Trophoblast cell (in vitro differentiated cells and primary cell): ENCODE measurements at regions not wholly inside any gene's neighbourhood (a gene's known extent, or its start where the extent isn't known, plus 50 kb on each side); places are given as distances from the start of the nearest gene placed in this dataset.

ENCODE experiments used
- DNase-seq, 2 donors: peaks; one replicate each; pipeline ENCODE4 v3.0.0-alpha.2; 2016
- H2AFZ ChIP-seq: 2 replicates; pipeline ENCODE4 v1.6.1; 2013; ENCODE audit warnings: low read length, moderate library complexity, mild to moderate bottlenecking; ENCODE audit not compliant: insufficient read depth, poor library complexity
- H2AK5ac ChIP-seq: 2 replicates; pipeline ENCODE4 v1.6.1; 2013; ENCODE audit warnings: mild to moderate bottlenecking, low read length
- H2BK120ac ChIP-seq: 2 replicates; pipeline ENCODE4 v1.6.1; 2013; ENCODE audit warnings: low read length, mild to moderate bottlenecking, moderate library complexity; ENCODE audit not compliant: insufficient read depth, poor library complexity
- H2BK12ac ChIP-seq: 2 replicates; pipeline ENCODE4 v1.6.1; 2013; ENCODE audit warnings: mild to moderate bottlenecking, low read length, moderate library complexity
- H2BK5ac ChIP-seq: 2 replicates; pipeline ENCODE4 v1.6.1; 2013; ENCODE audit warnings: low read length, low read depth, moderate library complexity, mild to moderate bottlenecking; ENCODE audit not compliant: poor library complexity
- H3K14ac ChIP-seq: 2 replicates; pipeline ENCODE4 v1.6.1; 2013; ENCODE audit warnings: mild to moderate bottlenecking, low read length
- H3K18ac ChIP-seq: 2 replicates; pipeline ENCODE4 v1.6.1; 2013; ENCODE audit warnings: mild to moderate bottlenecking, low read length
- H3K23ac ChIP-seq: 2 replicates; pipeline ENCODE4 v1.6.1; 2013; ENCODE audit warnings: low read length
- H3K27ac ChIP-seq: 2 replicates; pipeline ENCODE4 v1.5.1; 2013; ENCODE audit warnings: low read depth, mild to moderate bottlenecking, inconsistent platforms, low read length, moderate library complexity
- H3K27me3 ChIP-seq: 2 replicates; pipeline ENCODE4 v1.6.1; 2013; ENCODE audit warnings: inconsistent platforms, mild to moderate bottlenecking, low read length, moderate library complexity; ENCODE audit not compliant: insufficient read depth
- H3K36me3 ChIP-seq, 2 experiments: 1 replicate in 1 of 2; 2 replicates in 1 of 2; pipeline ENCODE4 v1.6.1; 2013; ENCODE audit warnings: low read length in 2 of 2, mild to moderate bottlenecking in 2 of 2, moderate library complexity in 1 of 2; ENCODE audit not compliant: insufficient read depth in 2 of 2, control insufficient read depth in 1 of 2
- H3K4ac ChIP-seq: 2 replicates; pipeline ENCODE4 v1.6.1; 2013; ENCODE audit warnings: low read depth, mild to moderate bottlenecking, low read length, moderate library complexity
- H3K4me1 ChIP-seq, 2 experiments: 1 replicate in 1 of 2; 2 replicates in 1 of 2; pipeline ENCODE4 v1.6.1; 2013; ENCODE audit warnings: low read length in 2 of 2, mild to moderate bottlenecking in 2 of 2, moderate library complexity in 1 of 2; ENCODE audit not compliant: insufficient read depth in 2 of 2, control insufficient read depth in 1 of 2
- H3K4me2 ChIP-seq: 2 replicates; pipeline ENCODE4 v1.6.1; 2013; ENCODE audit warnings: inconsistent platforms, mild to moderate bottlenecking, low read length, moderate library complexity
- H3K4me3 ChIP-seq: 2 replicates; pipeline ENCODE4 v1.5.1; 2013; ENCODE audit warnings: mild to moderate bottlenecking, low read depth, low read length, inconsistent platforms
- H3K79me1 ChIP-seq: one replicate; pipeline ENCODE4 v1.6.1; 2013; ENCODE audit warnings: low read length
- H3K79me2 ChIP-seq: 2 replicates; pipeline ENCODE4 v1.6.1; 2013; ENCODE audit warnings: low read length, mild to moderate bottlenecking; ENCODE audit not compliant: control insufficient read depth, insufficient read depth, poor library complexity
- H3K9ac ChIP-seq: 2 replicates; pipeline ENCODE4 v1.6.1; 2013; ENCODE audit warnings: mild to moderate bottlenecking, low read length
- H3K9me3 ChIP-seq: 2 replicates; pipeline ENCODE4 v1.6.1; 2013; ENCODE audit warnings: low read depth, mild to moderate bottlenecking, control low read depth, inconsistent platforms, low read length; ENCODE audit not compliant: insufficient read depth
- H4K12ac ChIP-seq: 2 replicates; pipeline ENCODE4 v1.6.1; 2013; ENCODE audit warnings: low read depth, mild to moderate bottlenecking, low read length, moderate library complexity
- H4K8ac ChIP-seq: 2 replicates; pipeline ENCODE4 v1.6.1; 2013; ENCODE audit warnings: low read depth, mild to moderate bottlenecking, low read length, moderate library complexity
- H4K91ac ChIP-seq: one replicate; pipeline ENCODE4 v1.6.1; 2013; ENCODE audit warnings: low read depth, mild to moderate bottlenecking, low read length, moderate library complexity
- WGBS: extraction: QIAGEN DNeasy Blood & Tissue Kit; methylation state at CpG from one replicate; pipeline ENCODE4 v1.1.7; 2013; ENCODE audit warnings: missing lambda C conversion rate; ENCODE audit not compliant: insufficient read length, insufficient coverage; ENCODE audit errors: extremely low coverage; 5-methylcytosine and 5-hydroxymethylcytosine counted together

DNA sequence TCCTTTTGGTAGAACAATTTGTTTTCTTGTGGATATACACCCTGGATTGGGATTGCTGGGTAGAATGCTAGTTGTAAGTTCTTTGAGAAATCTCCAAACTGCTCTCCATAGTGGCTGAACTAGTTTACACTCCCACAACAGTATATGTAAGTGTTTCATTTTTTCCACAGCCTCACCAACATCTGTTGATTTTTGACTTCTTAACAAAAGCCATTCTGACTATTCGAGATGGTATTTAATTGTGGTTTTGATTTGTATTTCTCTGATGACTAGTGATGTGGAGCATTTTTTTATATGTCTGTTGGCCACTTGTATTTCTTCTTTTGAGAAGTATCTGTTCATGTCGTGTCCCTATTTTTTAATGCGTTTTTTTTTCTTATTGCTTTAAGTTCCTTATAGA is 444.1 kb downstream of the CBLN4 start:
- H4K12ac ChIP-seq, result no peak overlapping the region
- no peak for DNase-seq
- no peak overlapping the region for H3K4me2 ChIP-seq
- no peak overlapping the region for H3K27ac ChIP-seq
- no peak overlapping the region for H4K8ac ChIP-seq
- H3K9me3 ChIP-seq, result no peaks in the 10 kb centered on the region
- H3K79me1 ChIP-seq, result no peaks in the 10 kb centered on the region
- no peak overlapping the region for H2AFZ ChIP-seq
- no peak overlapping the region for H3K4me3 ChIP-seq
- H3K9ac ChIP-seq, result no peak overlapping the region
- no peak overlapping the region for H2BK120ac ChIP-seq
- no peak overlapping the region for H3K23ac ChIP-seq
- H3K4me1 ChIP-seq, result no peaks in the 10 kb centered on the region
- no peak overlapping the region for H3K4ac ChIP-seq
- no peaks in the 10 kb centered on the region for H3K36me3 ChIP-seq
- H4K91ac ChIP-seq, result no peak overlapping the region
- H2BK12ac ChIP-seq, result no peak overlapping the region
- no peaks in the 10 kb centered on the region for H3K79me2 ChIP-seq
- H3K18ac ChIP-seq, result no peak overlapping the region
- H2BK5ac ChIP-seq, result no peak overlapping the region
- no peak overlapping the region for H3K14ac ChIP-seq
- no peaks in the 10 kb centered on the region for H3K27me3 ChIP-seq
- no CpG with 5 or more reads among the region's 3 CpGs for WGBS
- no peak overlapping the region for H2AK5ac ChIP-seq

DNA sequence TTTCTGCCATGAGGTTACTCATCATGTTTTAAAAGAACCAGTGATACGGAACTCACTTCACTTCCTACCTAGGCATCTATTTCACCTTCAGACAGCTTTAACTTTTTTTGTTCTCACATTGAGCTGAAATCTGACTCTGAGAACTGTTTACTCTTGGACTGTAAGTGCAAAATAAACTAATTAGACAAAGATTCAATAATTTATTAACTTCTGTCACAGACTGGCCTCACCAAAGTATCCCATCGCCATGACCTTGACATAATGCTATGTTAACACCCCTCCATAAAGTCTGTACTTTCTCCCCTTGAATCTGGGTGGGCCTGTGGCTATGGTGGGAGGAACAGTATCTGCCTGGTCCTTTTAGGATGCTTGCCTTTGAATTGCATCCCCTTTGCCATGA is 448.1 kb downstream of the CBLN4 start:
- Histone ChIP-seq H3K36me3 (no peaks in the 10 kb centered on the region), H3K4me2 (no peak overlapping the region), H2BK5ac (no peak overlapping the region), H2BK120ac (no peak overlapping the region), H3K4ac (no peak overlapping the region), H3K79me1 (no peaks in the 10 kb centered on the region), H2AK5ac (no peak overlapping the region), H2AFZ (no peak overlapping the region), H4K91ac (no peak overlapping the region), H3K9ac (no peak overlapping the region), H3K9me3 (no peaks in the 10 kb centered on the region), H3K79me2 (no peaks in the 10 kb centered on the region), H3K23ac (no peak overlapping the region), H3K27me3 (no peaks in the 10 kb centered on the region), H2BK12ac (no peak overlapping the region), H3K14ac (no peak overlapping the region), H4K12ac (no peak overlapping the region), H4K8ac (no peak overlapping the region), H3K4me1 (no peaks in the 10 kb centered on the region), H3K27ac (no peak overlapping the region), H3K18ac (no peak overlapping the region), H3K4me3 (no peak overlapping the region)
- DNase-seq, result no peak
- whole genome bisulfite sequencing, result no CpG with 5 or more reads among the region's 2 CpGs

DNA sequence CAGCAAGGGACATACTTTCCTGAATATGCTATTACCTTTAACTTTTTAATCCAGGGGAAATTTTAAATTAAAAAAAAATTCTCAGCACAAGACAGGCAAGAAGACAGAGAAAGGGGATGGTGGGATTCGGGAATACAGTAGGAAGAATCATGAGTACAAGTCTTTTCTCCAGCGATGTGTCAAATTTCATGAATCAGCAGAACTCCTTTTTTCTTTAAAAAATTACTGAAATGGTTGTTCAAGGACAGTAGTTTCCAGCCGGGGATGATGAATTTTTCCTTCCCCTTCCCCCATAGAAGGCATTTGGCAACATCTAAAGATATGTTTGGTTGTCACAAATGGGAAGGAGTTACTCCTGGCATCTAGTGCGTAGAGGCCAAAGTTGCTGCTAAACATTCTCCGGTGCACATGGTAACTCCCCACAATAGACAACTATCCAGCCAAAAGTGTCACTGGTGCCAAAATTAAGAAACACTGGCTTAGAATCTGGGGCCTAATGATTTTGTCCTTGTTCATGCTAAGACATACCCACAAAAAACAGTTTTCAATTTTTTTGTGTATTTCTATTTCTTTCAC is 450.2 kb downstream of the CBLN4 start:
- no peak overlapping the region for H3K9ac ChIP-seq
- H2BK120ac ChIP-seq, result no peak overlapping the region
- H3K4me2 ChIP-seq, result no peak overlapping the region
- H3K36me3 ChIP-seq, result no peaks in the 10 kb centered on the region
- no peak overlapping the region for H2AK5ac ChIP-seq
- no peak overlapping the region for H3K18ac ChIP-seq
- no peak for DNase-seq
- no peak overlapping the region for H3K14ac ChIP-seq
- no peaks in the 10 kb centered on the region for H3K9me3 ChIP-seq
- H4K12ac ChIP-seq, result no peak overlapping the region
- H3K79me2 ChIP-seq, result no peaks in the 10 kb centered on the region
- no peak overlapping the region for H4K8ac ChIP-seq
- H3K4me1 ChIP-seq, result no peaks in the 10 kb centered on the region
- H3K23ac ChIP-seq, result no peak overlapping the region
- no CpG with 5 or more reads among the region's 5 CpGs for WGBS
- no peak overlapping the region for H2BK5ac ChIP-seq
- no peak overlapping the region for H3K27ac ChIP-seq
- H4K91ac ChIP-seq, result no peak overlapping the region
- no peaks in the 10 kb centered on the region for H3K27me3 ChIP-seq
- no peak overlapping the region for H3K4ac ChIP-seq
- H2BK12ac ChIP-seq, result no peak overlapping the region
- no peaks in the 10 kb centered on the region for H3K79me1 ChIP-seq
- no peak overlapping the region for H2AFZ ChIP-seq
- H3K4me3 ChIP-seq, result no peak overlapping the region

DNA sequence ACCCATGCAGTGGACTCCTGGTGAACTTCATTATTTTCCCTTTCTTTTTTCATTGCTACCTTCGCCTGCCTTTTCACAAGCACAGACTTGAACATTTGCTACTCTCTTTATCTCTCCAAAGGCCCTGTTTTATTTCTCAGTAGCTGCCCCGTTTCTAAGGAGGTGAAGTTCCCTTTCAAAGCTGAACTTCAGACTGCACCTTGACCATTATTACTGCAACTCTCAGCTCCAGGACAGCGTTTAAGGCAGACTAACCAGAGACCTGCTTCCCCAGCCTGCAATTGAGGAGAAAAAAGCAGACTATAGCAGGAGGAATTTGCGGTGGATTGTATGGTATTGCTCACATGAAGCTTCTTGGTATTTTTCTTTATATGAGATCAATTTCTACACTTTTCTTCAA is 460.7 kb downstream of the CBLN4 start:
- no peak overlapping the region for H3K4me3 ChIP-seq
- no peak overlapping the region for H2BK120ac ChIP-seq
- H3K4me2 ChIP-seq, result no peak overlapping the region
- no peak overlapping the region for H2AK5ac ChIP-seq
- no peak overlapping the region for H4K12ac ChIP-seq
- no peaks in the 10 kb centered on the region for H3K27me3 ChIP-seq
- H3K9me3 ChIP-seq, result no peaks in the 10 kb centered on the region
- no peaks in the 10 kb centered on the region for H3K4me1 ChIP-seq
- no peak overlapping the region for H2BK5ac ChIP-seq
- no peak overlapping the region for H3K18ac ChIP-seq
- no peak overlapping the region for H3K23ac ChIP-seq
- DNase-seq, result no peak
- no peaks in the 10 kb centered on the region for H3K79me1 ChIP-seq
- no peak overlapping the region for H4K91ac ChIP-seq
- H3K36me3 ChIP-seq, result no peaks in the 10 kb centered on the region
- no CpG with 5 or more reads among the region's 4 CpGs for WGBS
- H3K9ac ChIP-seq, result no peak overlapping the region
- no peak overlapping the region for H3K4ac ChIP-seq
- no peak overlapping the region for H4K8ac ChIP-seq
- no peaks in the 10 kb centered on the region for H3K79me2 ChIP-seq
- H2BK12ac ChIP-seq, result no peak overlapping the region
- no peak overlapping the region for H3K14ac ChIP-seq
- H3K27ac ChIP-seq, result no peak overlapping the region
- H2AFZ ChIP-seq, result no peak overlapping the region
